ENCODE measurements at regions not wholly inside any gene's neighbourhood (a gene's known extent, or its start where the extent isn't known, plus 50 kb on each side); places are given as distances from the start of the nearest gene placed in this dataset.

- Histone ChIP-seq H3K4me1 (peaks cover 6% of the 10 kb centered on the region), H3K27ac (no peak overlapping the region), H3K27me3 (no peaks in the 10 kb centered on the region), H3K4me3 (no peak overlapping the region), H3K9me3 (no peaks in the 10 kb centered on the region), H3K36me3 (replicated peaks in 1 of 2; ENCODE audit: insufficient read depth in 1 of 2, low read depth in 2 of 2) (no peaks in the 10 kb centered on the region)
- ATAC-seq = no peak
- intact Hi-C loops (cut with DNase I) = no loop called here
- TF ChIP-seq POLR2A (IDR thresholded peaks at IDR 0.05) = no peak
- TF ChIP-seq, protein P1, sequence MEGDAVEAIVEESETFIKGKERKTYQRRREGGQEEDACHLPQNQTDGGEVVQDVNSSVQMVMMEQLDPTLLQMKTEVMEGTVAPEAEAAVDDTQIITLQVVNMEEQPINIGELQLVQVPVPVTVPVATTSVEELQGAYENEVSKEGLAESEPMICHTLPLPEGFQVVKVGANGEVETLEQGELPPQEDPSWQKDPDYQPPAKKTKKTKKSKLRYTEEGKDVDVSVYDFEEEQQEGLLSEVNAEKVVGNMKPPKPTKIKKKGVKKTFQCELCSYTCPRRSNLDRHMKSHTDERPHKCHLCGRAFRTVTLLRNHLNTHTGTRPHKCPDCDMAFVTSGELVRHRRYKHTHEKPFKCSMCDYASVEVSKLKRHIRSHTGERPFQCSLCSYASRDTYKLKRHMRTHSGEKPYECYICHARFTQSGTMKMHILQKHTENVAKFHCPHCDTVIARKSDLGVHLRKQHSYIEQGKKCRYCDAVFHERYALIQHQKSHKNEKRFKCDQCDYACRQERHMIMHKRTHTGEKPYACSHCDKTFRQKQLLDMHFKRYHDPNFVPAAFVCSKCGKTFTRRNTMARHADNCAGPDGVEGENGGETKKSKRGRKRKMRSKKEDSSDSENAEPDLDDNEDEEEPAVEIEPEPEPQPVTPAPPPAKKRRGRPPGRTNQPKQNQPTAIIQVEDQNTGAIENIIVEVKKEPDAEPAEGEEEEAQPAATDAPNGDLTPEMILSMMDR (IDR thresholded peaks at IDR 0.05) = no peak
- DNase-seq = no peak
- WGBS, 2 donors = 68% methylated on average over 3 of the region's 3 CpGs
Observed at GRCh38 chr12:118635276-118635675, 258.9 kb downstream of the SUDS3 start.

DNA sequence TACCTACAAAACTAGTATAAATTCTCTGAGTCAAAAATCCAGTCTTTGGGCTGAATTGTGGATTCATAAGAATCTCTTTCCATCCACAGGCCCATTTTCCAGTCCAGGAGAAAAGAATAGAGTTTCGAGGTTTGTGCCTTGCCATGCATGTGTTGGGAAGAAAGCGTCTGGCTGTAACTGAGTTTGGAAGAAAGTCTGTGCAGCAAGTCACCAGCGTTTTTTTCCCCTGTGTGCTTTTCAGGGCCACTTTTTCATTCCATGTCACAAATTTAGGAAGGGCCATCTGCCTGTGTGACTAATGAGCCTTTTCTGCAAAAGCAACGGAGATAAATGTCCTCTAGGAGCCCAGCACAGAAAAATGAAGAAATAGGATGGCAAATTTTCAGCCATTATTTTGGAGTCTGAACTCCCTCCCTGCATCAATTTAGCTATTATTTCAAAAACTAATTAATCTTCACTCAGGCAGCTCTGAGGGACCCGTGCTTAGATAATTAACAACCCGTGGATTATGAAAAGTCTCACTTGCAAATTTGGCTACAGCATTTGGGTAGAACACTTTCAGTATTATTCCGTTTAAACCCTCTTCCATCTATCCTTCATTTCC, 261.5 kb downstream of the SUDS3 start:
- no peaks in the 10 kb centered on the region for H3K36me3 ChIP-seq (replicated peaks in 1 of 2; ENCODE audit: insufficient read depth in 1 of 2, low read depth in 2 of 2)
- H3K27me3 ChIP-seq = no peaks in the 10 kb centered on the region
- ATAC-seq = no peak

DNA sequence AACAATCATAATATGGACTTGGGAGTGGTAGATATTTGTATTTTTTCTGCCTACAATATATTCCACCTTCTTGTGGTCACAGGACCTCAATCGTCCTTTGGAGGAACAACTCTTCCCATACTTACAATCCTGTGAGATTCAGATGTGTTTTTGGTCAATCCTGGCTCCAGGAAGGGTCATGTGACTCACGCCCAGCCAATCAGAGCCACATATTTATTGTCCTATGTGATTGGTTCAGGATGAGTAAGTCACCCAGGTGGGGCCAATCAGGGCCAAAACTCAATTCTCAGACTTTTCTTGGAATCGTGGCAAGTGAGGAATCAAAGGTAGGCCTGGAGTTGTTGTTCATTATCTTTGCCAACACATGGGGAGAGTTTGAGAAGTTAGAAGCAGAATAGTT, 264.9 kb downstream of the SUDS3 start:
- H3K36me3 ChIP-seq (replicated peaks in 1 of 2; ENCODE audit: insufficient read depth in 1 of 2, low read depth in 2 of 2) = no peaks in the 10 kb centered on the region
- H3K4me1 ChIP-seq = peaks cover 6% of the 10 kb centered on the region
- H3K9me3 ChIP-seq = no peaks in the 10 kb centered on the region
- no peaks in the 10 kb centered on the region for H3K27me3 ChIP-seq
- no peak for DNase-seq
- TF ChIP-seq POLR2A (IDR thresholded peaks at IDR 0.05) = no peak
- TF ChIP-seq, protein P1 (IDR thresholded peaks at IDR 0.05) = no peak
- ATAC-seq = no peak
- H3K27ac ChIP-seq = no peak overlapping the region
- WGBS, 2 donors = 45 to 49% methylated on average over 3 of the region's 3 CpGs
- intact Hi-C loops (cut with DNase I) = no loop called here
- no peak overlapping the region for H3K4me3 ChIP-seq

More for the DNA sequence above, 261.5 kb downstream of the SUDS3 start:
- intact Hi-C loops (cut with DNase I) = no loop called here
- Histone ChIP-seq H3K27ac (no peak overlapping the region), H3K4me1 (peaks cover 6% of the 10 kb centered on the region), H3K9me3 (no peaks in the 10 kb centered on the region), H3K4me3 (no peak overlapping the region)
- WGBS, 2 donors = 24 to 25% methylated on average over 7 of the region's 7 CpGs
- TF ChIP-seq, protein P1 (IDR thresholded peaks at IDR 0.05) = no peak
- DNase-seq = no peak

DNA sequence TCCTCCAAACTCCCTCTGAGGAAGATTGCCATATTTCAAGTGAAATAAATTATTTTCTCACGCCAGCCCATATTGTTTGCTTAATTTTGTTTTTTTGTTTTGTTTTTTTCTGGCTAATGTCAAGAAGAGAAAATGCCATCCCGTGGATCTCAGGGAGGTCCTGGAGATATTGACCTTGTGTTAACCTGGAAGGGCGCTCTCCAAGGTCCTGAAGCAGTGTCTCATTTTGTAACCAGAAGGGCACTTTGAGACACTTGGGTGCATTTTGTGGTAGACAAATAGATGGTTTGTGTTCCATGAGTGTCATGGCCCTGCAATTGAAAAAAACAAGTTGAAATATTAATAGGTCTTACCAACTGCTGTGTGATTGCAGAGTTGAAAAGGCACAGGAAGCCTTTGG, 268.9 kb downstream of the SUDS3 start:
- no peaks in the 10 kb centered on the region for H3K36me3 ChIP-seq (replicated peaks in 1 of 2; ENCODE audit: insufficient read depth in 1 of 2, low read depth in 2 of 2)
- intact Hi-C loops (cut with DNase I) = no loop called here
- H3K4me3 ChIP-seq = no peak overlapping the region
- ATAC-seq (no peak), DNase-seq (peak in 3 of 4 donors; percentile 19 to 32 (median 19))
- TF ChIP-seq, protein P1 (IDR thresholded peaks at IDR 0.05) = no peak
- TF ChIP-seq POLR2A (IDR thresholded peaks at IDR 0.05) = no peak
- H3K27ac ChIP-seq = no peak overlapping the region
- H3K9me3 ChIP-seq = no peaks in the 10 kb centered on the region
- no peaks in the 10 kb centered on the region for H3K4me1 ChIP-seq
- no peaks in the 10 kb centered on the region for H3K27me3 ChIP-seq
- WGBS, 2 donors = 10 to 17% methylated on average over 3 of the region's 3 CpGs
